AG09309 (cell line): ENCODE measurements at regions not wholly inside any gene's neighbourhood (a gene's known extent, or its start where the extent isn't known, plus 50 kb on each side); places are given as distances from the start of the nearest gene placed in this dataset.

ENCODE experiments used
- DNase-seq: peaks from one replicate; pipeline ENCODE4 v3.0.0-alpha.2; 2010; ENCODE audit warnings: low read depth
- H3K4me3 ChIP-seq: 2 replicates; pipeline ENCODE4 v1.5.1; 2011; ENCODE audit warnings: mild to moderate bottlenecking, low read depth, low read length, moderate library complexity; ENCODE audit not compliant: control insufficient read depth
- CTCF ChIP-seq: IDR thresholded peaks from 2 replicates; pipeline ENCODE4 v1.5.1; 2011; ENCODE audit warnings: mild to moderate bottlenecking, low read depth, low read length, inconsistent platforms; ENCODE audit not compliant: insufficient read depth, control insufficient read depth; ENCODE audit errors: missing control alignments

DNA sequence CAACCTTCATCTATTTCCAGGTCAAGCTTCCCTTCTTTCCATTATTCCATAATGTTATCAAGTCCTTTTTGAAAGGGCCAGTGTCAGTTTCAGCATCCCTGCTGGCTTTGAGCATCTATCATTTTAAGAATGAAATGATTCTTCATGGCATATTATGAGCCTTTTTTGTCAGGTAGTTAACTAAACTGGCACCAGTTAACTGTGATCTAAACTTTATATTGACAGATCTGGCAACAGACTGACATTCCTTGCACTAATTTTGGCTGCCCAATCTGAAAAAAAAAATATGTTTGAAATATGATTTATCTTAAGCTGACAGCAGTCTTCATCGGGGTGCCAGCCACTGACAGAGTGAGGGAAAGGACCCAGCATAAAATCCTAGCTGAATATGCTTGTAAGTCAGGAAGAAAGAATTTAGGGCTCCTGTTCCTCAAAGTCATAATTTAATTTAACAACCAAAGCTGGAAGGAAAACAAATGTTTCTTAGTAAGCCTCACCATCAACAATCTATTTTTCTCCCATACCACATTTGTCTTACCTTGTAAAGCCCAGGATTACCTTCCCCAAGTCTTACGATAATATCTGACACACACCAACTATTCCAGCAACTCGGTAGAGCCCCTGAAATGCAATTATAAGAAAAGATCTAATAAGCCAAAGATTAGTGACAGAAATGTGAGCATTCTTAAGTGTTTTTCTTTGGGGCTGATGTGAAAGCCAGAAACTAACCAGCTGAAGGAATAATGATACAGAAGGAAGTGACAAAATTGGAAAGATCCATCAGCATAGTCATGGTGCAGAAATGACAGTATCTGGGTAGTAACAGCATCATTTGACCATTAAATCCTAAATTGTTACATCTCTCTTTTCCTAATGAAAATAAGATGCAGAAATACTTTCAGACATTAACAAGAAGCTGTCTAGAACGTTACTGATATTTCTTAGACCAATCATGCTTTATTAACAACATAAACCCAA is 228.1 kb downstream of the RBM43 start:
- no peak for TF ChIP-seq CTCF
- DNase-seq, result no peak
- H3K4me3 ChIP-seq, result no peak overlapping the region

- no peak overlapping the region for H3K4me3 ChIP-seq
- DNase-seq, result peak; percentile 98
- no peak for TF ChIP-seq CTCF
Observed at GRCh38 chr2:151032741-151033191, 228.9 kb downstream of the RBM43 start.

GRCh38 chr2:151030663-151031230 is 230.9 kb downstream of the RBM43 start:
- no peak for DNase-seq
- no peak overlapping the region for H3K4me3 ChIP-seq
- TF ChIP-seq CTCF, result peak; percentile 31

DNA sequence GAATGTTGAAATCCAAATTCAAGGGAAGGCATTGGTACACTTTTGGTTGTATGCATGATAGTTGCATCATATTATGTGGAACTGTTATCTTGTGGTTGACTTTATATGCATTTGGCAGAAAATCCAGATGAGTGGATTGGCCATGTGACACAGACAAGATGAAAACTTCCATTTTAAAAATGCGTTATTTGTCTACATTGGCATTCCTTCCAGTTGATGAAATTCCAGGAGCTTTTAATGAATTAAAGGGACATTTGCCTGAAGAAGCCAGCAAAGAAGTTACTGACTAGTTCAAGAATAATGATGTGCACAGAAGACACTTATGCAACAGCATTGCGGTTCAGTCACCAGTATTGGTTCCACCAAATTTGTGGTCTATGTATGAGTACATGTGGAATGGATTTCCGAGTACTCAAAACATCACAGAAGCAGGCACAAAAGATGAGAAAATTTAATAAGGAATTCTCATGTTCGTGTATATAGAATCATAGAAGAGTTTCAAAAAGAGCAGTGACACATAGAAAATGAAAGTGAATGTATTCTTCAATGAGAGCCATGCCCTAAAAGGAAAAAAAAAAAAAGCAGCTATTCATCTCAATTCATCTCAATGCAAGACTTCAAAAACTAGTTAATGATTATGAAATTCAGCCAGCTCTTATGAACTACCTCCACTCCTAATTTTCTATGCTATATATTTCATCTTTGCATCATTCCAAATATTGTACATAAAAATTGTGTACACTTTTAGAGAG is 232.1 kb downstream of the RBM43 start:
- TF ChIP-seq CTCF, result no peak
- DNase-seq, result peak; percentile 97
- no peak overlapping the region for H3K4me3 ChIP-seq

DNA sequence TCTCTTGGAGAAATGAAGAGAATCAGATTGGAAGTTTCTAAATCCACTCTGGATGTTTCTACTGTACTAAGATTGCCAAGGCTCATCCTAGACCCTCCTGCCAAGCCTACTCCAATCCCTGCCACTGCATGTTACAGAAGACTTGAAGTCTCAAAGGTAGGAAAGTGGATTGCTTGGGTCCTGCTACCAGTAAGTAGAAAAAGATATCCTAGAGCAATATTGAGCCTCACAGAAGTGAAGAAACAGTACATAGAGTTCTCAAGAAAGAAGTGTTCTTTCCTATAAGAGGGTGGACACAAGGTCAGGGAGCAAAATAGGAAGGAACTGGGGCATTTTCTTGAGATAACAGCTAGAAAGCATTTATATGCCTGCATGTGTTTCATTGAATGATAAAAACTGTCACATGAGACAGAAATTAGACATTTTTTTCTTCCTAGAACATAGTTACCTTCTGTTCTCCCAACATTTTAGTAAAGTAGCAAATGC is 232.9 kb downstream of the RBM43 start:
- DNase-seq, result no peak
- no peak overlapping the region for H3K4me3 ChIP-seq
- no peak for TF ChIP-seq CTCF

DNA sequence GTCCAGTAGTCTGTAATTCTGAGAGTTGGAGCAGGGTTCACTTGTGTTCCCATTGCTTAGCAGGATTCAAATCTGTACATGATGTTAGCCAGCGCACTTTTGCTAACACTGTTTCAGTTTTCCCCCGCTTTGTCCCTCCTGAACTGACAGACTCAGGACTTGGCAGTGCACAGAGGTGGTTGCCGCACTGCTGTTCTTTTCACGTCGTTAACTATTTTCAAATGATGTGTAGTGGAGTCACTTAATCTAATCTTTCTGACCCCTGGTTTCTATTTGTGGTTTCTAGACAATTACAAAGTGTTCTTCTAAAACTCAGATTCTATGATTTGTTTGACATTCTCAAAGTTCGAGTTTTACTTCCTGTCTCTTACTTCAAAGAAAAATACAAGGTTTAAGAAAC is 234.5 kb downstream of the RBM43 start:
- TF ChIP-seq CTCF, result no peak
- no peak for DNase-seq
- H3K4me3 ChIP-seq, result no peak overlapping the region
